SK-N-SH (cell line): ENCODE measurements at regions not wholly inside any gene's neighbourhood (a gene's known extent, or its start where the extent isn't known, plus 50 kb on each side); places are given as distances from the start of the nearest gene placed in this dataset.

ENCODE experiments used
- CTCF ChIA-PET: fragments of 300-600, 350-600 bp; formaldehyde crosslinking; extraction: SDS; loops from one replicate; lab custom pipeline; 2021; lab: Yijun Ruan, JAX
- POLR2A ChIA-PET: fragments of 350-600 bp; sonication (Branson Sonifier 250); formaldehyde crosslinking; extraction: SDS; loops from one replicate; lab custom pipeline; 2020; ENCODE audit warnings: antibody characterized with exemption, inconsistent platforms; lab: Yijun Ruan, JAX
- DNase-seq: peaks from one replicate; pipeline ENCODE4 v3.0.0; 2012
- H2AFZ ChIP-seq: fragments of 200-600 bp; sonication (generic); 2 replicates; pipeline ENCODE4 v1.8.1; 2016; ENCODE audit warnings: antibody characterized with exemption, mild to moderate bottlenecking, low read depth
- H3F3A ChIP-seq: fragments of 200-600 bp; sonication (generic); replicated peaks from 2 replicates; pipeline ENCODE3; 2016; ENCODE audit warnings: antibody characterized with exemption, mild to moderate bottlenecking; ENCODE audit not compliant: insufficient read depth
- H3K27ac ChIP-seq, 2 experiments: fragments of 200-500 bp in 1 of 2; fragments of 200-600 bp in 1 of 2; sonication (Bioruptor generic) in 1 of 2; sonication (generic), shearing (Covaris generic) in 1 of 2; 2 replicates each; pipeline versions ENCODE4 v1.5.1 to v1.6.1; 2014 to 2016; ENCODE audit warnings: low read depth in 2 of 2, inconsistent platforms in 1 of 2, low read length in 1 of 2, mild to moderate bottlenecking in 1 of 2, mixed read lengths in 1 of 2
- H3K27me3 ChIP-seq: fragments of 200-600 bp; sonication (generic), shearing (Covaris generic); 2 replicates; pipeline ENCODE4 v1.6.1; 2016; ENCODE audit warnings: mixed run types; ENCODE audit not compliant: insufficient read depth
- H3K36me3 ChIP-seq, 2 experiments: fragments of 200-500 bp in 1 of 2; fragments of 200-600 bp in 1 of 2; sonication (Bioruptor generic) in 1 of 2; sonication (generic) in 1 of 2; replicated peaks in 1 of 2; 2 replicates each; pipeline versions ENCODE3 to v1.5.1; 2014 to 2016; ENCODE audit warnings: low read length in 1 of 2, mild to moderate bottlenecking in 1 of 2; ENCODE audit not compliant: insufficient read depth in 2 of 2, control insufficient read depth in 1 of 2
- H3K4me1 ChIP-seq, 2 experiments: fragments of 200-500 bp in 1 of 2; fragments of 200-600 bp in 1 of 2; sonication (Bioruptor generic) in 1 of 2; sonication (generic), shearing (Covaris generic) in 1 of 2; 2 replicates each; pipeline versions ENCODE4 v1.5.1 to v1.6.1; 2014 to 2016; ENCODE audit warnings: low read depth in 1 of 2, low read length in 1 of 2, mixed run types in 1 of 2; ENCODE audit not compliant: insufficient read depth in 2 of 2, control insufficient read depth in 1 of 2
- H3K4me2 ChIP-seq: fragments of 200-600 bp; sonication (generic), shearing (Covaris generic); 2 replicates; pipeline ENCODE4 v1.6.1; 2017; ENCODE audit warnings: mixed run types
- H3K4me3 ChIP-seq, 2 experiments: fragments of 200-500 bp in 1 of 2; fragments of 200-600 bp in 1 of 2; sonication (Bioruptor generic) in 1 of 2; sonication (generic), shearing (Covaris generic) in 1 of 2; 2 replicates each; pipeline versions ENCODE4 v1.5.1 to v1.8.1; 2014 to 2016; ENCODE audit warnings: low read depth in 2 of 2, inconsistent platforms in 1 of 2, low read length in 1 of 2, mild to moderate bottlenecking in 1 of 2, mixed read lengths in 1 of 2, moderate library complexity in 1 of 2
- H3K79me2 ChIP-seq: fragments of 200-600 bp; sonication (generic); 2 replicates; pipeline ENCODE4 v1.8.1; 2017; ENCODE audit warnings: mild to moderate bottlenecking; ENCODE audit not compliant: insufficient read depth
- H3K9ac ChIP-seq: fragments of 200-600 bp; sonication (generic); 2 replicates; pipeline ENCODE4 v1.6.1; 2017; ENCODE audit warnings: mixed run types
- H3K9me2 ChIP-seq: fragments of 200-600 bp; sonication (generic); 2 replicates; pipeline ENCODE4 v1.6.1; 2017; ENCODE audit warnings: mixed run types
- H3K9me3 ChIP-seq: fragments of 200-600 bp; sonication (generic); 2 replicates; pipeline ENCODE4 v1.6.1; 2017; ENCODE audit warnings: mixed run types, mild to moderate bottlenecking, moderate library complexity
- H4K20me1 ChIP-seq: fragments of 200-600 bp; sonication (generic); 2 replicates; pipeline ENCODE4 v1.6.1; 2017; ENCODE audit warnings: mild to moderate bottlenecking, mixed run types; ENCODE audit not compliant: insufficient read depth
- CTCF ChIP-seq: fragments of 200-600 bp; sonication (generic); IDR thresholded peaks from 2 replicates; pipeline ENCODE4 v1.6.1; 2017; ENCODE audit warnings: antibody characterized with exemption, mild to moderate bottlenecking, moderate library complexity
- ELF1 ChIP-seq: IDR thresholded peaks from 2 replicates; pipeline ENCODE4 v1.4.0; 2012
- FOXJ3 ChIP-seq: sonication (generic); formaldehyde crosslinking; IDR thresholded peaks from 2 replicates; pipeline ENCODE4 v1.5.1; 2020; ENCODE audit warnings: mild to moderate bottlenecking, missing genetic modification reagents
- FOXM1 ChIP-seq: IDR thresholded peaks from 2 replicates; pipeline ENCODE4 v1.4.0; 2012; ENCODE audit warnings: low read depth, mild to moderate bottlenecking
- GABPA ChIP-seq: IDR thresholded peaks from 2 replicates; pipeline ENCODE4 v1.4.0; 2012; ENCODE audit warnings: low read depth, mild to moderate bottlenecking
- IRF3 ChIP-seq: fragments of 150-350 bp; IDR thresholded peaks from 2 replicates; pipeline ENCODE4 v1.6.1; 2016; ENCODE audit warnings: mild to moderate bottlenecking, low read depth, low read length
- MXI1 ChIP-seq: IDR thresholded peaks from 2 replicates; pipeline ENCODE4 v1.6.1; 2012; ENCODE audit warnings: mild to moderate bottlenecking, low read depth, low read length, improper control_type of control experiment
- NFIC ChIP-seq: IDR thresholded peaks from 2 replicates; pipeline ENCODE4 v1.4.0; 2012; ENCODE audit warnings: borderline replicate concordance
- NRF1 ChIP-seq: IDR thresholded peaks from 2 replicates; pipeline ENCODE4 v1.6.1; 2012; ENCODE audit warnings: low read depth, mild to moderate bottlenecking, low read length
- POLR2AphosphoS5 ChIP-seq: IDR thresholded peaks from 2 replicates; pipeline ENCODE4 v1.6.1; 2012; ENCODE audit warnings: low read depth, low read length
- REST ChIP-seq: IDR thresholded peaks from 2 replicates; pipeline ENCODE4 v1.6.1; 2012; ENCODE audit warnings: mild to moderate bottlenecking, low read depth, low read length, moderate library complexity
- SMC3 ChIP-seq: IDR thresholded peaks from 2 replicates; pipeline ENCODE4 v1.6.1; 2012; ENCODE audit warnings: low read depth, low read length, improper control_type of control experiment
- USF1 ChIP-seq: IDR thresholded peaks from 2 replicates; pipeline ENCODE4 v1.4.0; 2012; ENCODE audit warnings: low read depth, borderline replicate concordance
- ZBTB33 ChIP-seq: IDR thresholded peaks from 2 replicates; pipeline ENCODE4 v1.4.0; 2012; ENCODE audit warnings: low read depth, borderline replicate concordance
- WGBS: methylation state at CpG from one replicate; pipeline ENCODE4 v1.1.6; 2017; ENCODE audit warnings: low lambda C conversion rate; 5-methylcytosine and 5-hydroxymethylcytosine counted together
- TF ChIP-seq, protein P1 (sequence below): IDR thresholded peaks from 2 replicates; pipeline ENCODE4 v1.4.0; 2012; ENCODE audit warnings: low read depth

DNA sequence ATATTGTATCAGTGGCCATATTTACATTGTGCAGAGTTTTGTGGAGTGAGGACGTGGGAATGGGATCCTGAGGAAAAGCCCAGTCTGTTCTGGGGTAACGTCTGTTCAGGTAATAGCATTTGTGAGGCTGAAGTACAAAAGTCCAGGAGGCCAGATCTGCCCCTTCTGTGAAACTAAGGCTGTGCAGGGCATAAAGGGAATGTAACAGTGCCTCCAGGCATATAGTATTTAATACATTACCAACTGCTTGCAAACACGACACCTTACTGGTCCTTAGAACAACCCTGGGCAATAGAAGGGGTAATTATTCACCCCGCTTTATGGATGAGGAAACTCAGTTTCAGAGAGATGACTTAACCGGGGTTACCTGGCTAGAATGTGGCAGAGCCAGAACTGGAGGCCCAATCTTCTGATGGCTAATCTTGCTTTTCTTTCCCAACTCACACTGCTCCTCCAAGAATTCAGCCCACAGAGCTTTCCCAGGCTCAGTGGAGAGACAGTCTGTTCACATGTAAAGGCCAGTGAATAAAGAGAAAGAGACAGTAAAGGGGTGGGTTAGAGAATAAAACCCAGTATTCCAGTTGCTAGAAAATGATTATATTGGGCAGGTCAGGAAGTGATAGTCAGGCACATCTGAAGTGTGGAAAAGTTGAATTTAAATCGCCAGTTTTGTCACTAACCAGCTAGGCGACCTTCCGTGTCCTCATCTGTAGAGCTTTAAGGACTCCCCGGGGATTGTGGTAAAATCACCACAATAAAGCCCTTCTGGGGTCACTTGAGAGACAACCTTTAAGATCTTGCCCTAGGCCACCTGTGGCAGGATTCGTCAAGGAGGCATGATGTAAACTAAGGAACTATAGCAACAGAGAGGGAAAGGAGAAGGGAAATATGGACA lies 280.7 kb upstream of the CITED2 start (continued):
- TF ChIP-seq REST, result no peak
- no peak for TF ChIP-seq ELF1
- TF ChIP-seq NRF1, result no peak
- no peak for TF ChIP-seq MXI1
- no peak for TF ChIP-seq SMC3
- TF ChIP-seq, all 33 proteins: peak for 0

DNA sequence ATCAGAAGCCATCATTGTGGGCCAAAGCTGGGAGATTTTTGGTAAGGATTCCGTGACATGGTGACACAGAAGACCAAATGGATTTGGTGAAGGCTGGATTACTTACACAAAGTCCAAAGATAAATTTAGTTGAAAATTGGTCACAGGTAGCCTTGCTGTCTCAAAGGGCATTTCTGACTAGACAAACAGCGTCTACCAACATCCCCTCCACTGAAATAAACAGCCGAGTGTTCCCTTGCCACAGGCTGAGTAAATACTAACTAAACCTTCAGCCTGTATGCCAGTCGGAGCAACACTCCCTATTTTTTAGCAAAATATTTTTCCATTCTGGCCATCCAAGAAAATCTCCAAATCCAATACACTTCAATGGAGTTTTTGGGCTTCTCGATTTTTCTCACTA lies 279.9 kb upstream of the CITED2 start:
- Histone ChIP-seq H3K4me1 (no peaks in the 10 kb centered on the region; a peak in 1 of 4 replicates), H3K79me2 (no peaks in the 10 kb centered on the region)
- TF ChIP-seq FOXM1 (no peak), MXI1 (no peak), USF1 (no peak), IRF3 (no peak), NFIC (no peak), POLR2AphosphoS5 (no peak), CTCF (no peak), ZBTB33 (no peak), FOXJ3 (CRISPR knock-in tag) (no peak), NRF1 (no peak), GABPA (no peak), REST (no peak)
- TF ChIP-seq, protein P1, sequence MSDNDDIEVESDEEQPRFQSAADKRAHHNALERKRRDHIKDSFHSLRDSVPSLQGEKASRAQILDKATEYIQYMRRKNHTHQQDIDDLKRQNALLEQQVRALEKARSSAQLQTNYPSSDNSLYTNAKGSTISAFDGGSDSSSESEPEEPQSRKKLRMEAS, result no peak
- TF ChIP-seq, all 33 proteins: peak for 0
- 63% methylated on average over 5 of the region's 5 CpGs for WGBS
- no peak overlapping the region for H2AFZ ChIP-seq
- H3K9ac ChIP-seq, result no peak overlapping the region
- H3K9me3 ChIP-seq, result no peaks in the 10 kb centered on the region
- no peaks in the 10 kb centered on the region for H3K9me2 ChIP-seq
- H3K4me3 ChIP-seq, result no peak overlapping the region
- no peak overlapping the region for H3K4me2 ChIP-seq
- ChIA-PET CTCF (no interaction called here), POLR2A (no interaction called here)
- no peak for DNase-seq
- no peak overlapping the region for H3K27ac ChIP-seq
- no peaks in the 10 kb centered on the region for H4K20me1 ChIP-seq
- no peaks in the 10 kb centered on the region for H3F3A ChIP-seq
- H3K27me3 ChIP-seq, result no peaks in the 10 kb centered on the region
- no peaks in the 10 kb centered on the region for H3K36me3 ChIP-seq
